GM06990 (cell line): ENCODE measurements at regions not wholly inside any gene's neighbourhood (a gene's known extent, or its start where the extent isn't known, plus 50 kb on each side); places are given as distances from the start of the nearest gene placed in this dataset.
"Not testable (repeated sequence)": the region's sequence is repeated elsewhere in the genome, so short reads cannot be mapped to it uniquely, and the experiment has no call there.

ENCODE experiments used
- DNase-seq: peaks from one replicate; pipeline ENCODE4 v3.0.0-alpha.2; 2011; ENCODE audit not compliant: insufficient read length; ENCODE audit errors: extremely low read depth
- H3K27me3 ChIP-seq: replicated peaks from 2 replicates; pipeline ENCODE4 v1.6.0; 2011; ENCODE audit warnings: low read length; ENCODE audit not compliant: control insufficient read depth, insufficient read depth
- H3K36me3 ChIP-seq: 2 replicates; pipeline ENCODE4 v1.5.1; 2011; ENCODE audit warnings: low read length; ENCODE audit not compliant: control insufficient read depth, insufficient read depth
- H3K4me3 ChIP-seq: replicated peaks from 2 replicates; pipeline ENCODE4 v1.5.1; 2011; ENCODE audit warnings: low read depth, mild to moderate bottlenecking, control low read depth, low read length
- TF ChIP-seq, protein P1 (sequence below): IDR thresholded peaks from 2 replicates; pipeline ENCODE4 v1.5.1; 2011; ENCODE audit warnings: low read length, control low read depth, mild to moderate bottlenecking, inconsistent platforms; ENCODE audit not compliant: insufficient read depth, poor library complexity, severe bottlenecking

DNA sequence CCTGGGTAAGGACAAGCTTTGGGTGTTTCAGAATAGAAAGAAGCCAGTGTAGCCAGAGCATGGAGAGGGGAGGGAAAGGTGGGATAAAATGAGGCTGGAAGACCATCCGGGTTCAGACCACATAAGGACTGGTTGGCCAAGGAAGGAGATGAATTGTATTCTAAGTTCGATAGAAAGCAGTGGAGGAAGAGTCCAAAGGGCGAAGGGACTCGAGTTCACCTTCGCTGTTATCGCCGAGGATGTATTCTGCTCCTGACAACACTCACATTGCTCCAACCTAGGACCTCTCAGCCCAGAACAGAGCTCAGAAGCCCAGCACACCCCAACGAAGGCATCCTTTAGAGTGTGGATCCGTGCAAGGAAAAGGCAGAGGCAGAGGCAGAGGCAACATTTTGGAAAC is 133.1 kb upstream of the EPB41L4A start:
- TF ChIP-seq, protein P1, sequence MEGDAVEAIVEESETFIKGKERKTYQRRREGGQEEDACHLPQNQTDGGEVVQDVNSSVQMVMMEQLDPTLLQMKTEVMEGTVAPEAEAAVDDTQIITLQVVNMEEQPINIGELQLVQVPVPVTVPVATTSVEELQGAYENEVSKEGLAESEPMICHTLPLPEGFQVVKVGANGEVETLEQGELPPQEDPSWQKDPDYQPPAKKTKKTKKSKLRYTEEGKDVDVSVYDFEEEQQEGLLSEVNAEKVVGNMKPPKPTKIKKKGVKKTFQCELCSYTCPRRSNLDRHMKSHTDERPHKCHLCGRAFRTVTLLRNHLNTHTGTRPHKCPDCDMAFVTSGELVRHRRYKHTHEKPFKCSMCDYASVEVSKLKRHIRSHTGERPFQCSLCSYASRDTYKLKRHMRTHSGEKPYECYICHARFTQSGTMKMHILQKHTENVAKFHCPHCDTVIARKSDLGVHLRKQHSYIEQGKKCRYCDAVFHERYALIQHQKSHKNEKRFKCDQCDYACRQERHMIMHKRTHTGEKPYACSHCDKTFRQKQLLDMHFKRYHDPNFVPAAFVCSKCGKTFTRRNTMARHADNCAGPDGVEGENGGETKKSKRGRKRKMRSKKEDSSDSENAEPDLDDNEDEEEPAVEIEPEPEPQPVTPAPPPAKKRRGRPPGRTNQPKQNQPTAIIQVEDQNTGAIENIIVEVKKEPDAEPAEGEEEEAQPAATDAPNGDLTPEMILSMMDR, result no peak
- no peaks in the 10 kb centered on the region for H3K36me3 ChIP-seq
- no peaks in the 10 kb centered on the region for H3K27me3 ChIP-seq
- no peak overlapping the region for H3K4me3 ChIP-seq
- DNase-seq, result no peak

DNA sequence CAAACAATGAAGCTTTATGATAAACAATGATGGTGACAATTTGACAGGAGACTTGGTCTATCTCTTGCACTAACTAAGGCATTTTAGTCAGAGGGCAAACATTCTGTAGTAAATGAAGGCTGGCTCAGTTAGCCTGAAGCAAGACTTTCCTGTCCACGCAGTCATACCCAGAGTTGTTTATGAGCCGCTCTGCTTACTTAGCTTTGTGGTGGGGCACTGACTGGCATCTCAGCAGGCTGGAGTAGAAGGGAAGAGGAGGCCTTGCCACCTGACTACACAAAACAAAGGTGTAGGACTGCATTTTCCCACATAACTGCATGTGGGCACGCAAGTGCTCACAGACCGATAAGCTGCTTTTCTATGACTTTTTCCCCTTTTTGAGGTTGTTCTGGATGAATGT is 133.7 kb upstream of the EPB41L4A start:
- Histone ChIP-seq H3K27me3 (no peaks in the 10 kb centered on the region), H3K36me3 (no peaks in the 10 kb centered on the region), H3K4me3 (no peak overlapping the region)
- TF ChIP-seq, protein P1, result no peak
- DNase-seq, result no peak

DNA sequence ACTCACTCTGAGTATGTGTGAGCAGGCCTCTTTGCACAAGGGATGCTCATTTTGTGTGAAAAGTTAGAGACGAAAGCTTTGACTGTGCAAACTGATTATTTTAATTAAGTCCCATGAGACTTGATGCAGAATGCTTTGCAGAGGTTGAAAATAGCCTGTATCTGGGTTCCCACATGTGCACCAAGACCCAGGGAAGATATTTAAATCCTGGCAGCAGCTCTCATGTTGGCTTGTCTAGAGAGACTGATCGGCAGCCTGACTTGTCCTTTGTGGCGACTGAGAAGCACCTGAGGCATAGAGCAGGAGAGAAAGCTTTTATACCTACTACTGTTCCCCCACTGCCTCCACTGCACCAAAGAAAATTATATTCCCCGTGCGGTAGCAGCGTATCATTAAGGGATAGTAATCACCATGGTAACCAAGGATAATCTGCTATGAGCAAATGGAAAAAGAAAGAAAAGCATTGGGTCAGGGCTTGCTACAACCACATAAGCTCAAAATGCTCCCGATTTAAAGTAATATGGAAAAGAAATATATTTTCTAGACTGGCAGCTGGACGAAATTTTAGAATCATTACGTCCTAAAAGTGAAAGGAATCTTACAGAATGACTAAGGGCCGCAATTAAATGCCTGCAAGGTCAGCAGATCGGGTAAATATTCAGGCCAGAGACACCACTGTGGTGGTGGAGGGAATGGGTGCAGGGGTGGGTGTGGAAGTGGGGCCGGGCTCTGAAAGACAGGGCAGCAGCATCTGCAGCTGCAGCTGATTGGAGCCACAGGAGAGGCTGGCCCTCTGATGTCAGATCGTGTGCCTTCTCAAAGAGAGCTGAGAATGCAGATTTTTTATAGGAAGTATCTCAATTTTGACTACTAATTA is 135.3 kb upstream of the EPB41L4A start:
- no peak overlapping the region for H3K4me3 ChIP-seq
- H3K36me3 ChIP-seq, result no peaks in the 10 kb centered on the region
- no peak for DNase-seq
- TF ChIP-seq, protein P1, result no peak
- H3K27me3 ChIP-seq, result no peaks in the 10 kb centered on the region

DNA sequence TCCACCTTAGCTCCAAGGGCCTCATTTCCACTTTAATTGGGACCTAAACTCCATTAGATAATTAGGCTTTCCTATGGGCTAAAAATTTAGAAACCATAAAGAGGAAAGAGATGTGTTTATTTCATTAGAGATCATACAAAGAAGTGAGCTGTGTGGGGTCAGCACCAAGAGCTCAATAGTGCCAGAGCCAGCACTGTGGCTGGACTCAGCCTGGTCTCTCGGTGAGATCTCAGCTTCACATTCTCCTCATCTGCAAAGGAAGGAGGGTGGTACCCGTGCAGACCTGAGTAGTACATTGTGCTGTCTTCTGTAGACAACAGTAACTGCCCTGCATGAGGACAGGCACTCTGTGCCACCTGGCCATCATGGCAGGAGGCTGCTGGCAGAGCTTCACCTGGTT is 136.1 kb upstream of the EPB41L4A start:
- Histone ChIP-seq H3K27me3 (no peaks in the 10 kb centered on the region), H3K36me3 (no peaks in the 10 kb centered on the region), H3K4me3 (no peak overlapping the region)
- DNase-seq, result no peak
- TF ChIP-seq, protein P1, result no peak

DNA sequence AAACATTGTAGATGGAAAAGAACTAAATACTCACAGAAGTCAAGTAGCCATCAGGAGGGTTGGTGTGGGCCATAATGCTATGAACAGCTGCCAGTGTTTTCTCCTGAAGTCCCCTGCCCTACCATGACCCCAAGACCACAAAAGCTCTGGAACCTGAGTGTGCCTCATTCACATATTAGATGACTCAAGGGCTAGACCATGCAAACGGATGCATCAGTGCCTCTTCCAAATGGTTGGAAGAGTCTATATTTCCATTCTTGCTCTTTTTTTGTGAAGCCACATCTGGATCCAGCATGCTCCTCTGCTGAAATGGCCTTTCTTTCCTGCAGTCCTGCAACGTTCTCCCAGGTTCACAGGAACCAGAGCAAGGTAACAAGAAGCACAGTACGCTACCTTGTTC is 136.6 kb upstream of the EPB41L4A start:
- Histone ChIP-seq H3K36me3 (no peaks in the 10 kb centered on the region), H3K4me3 (no peak overlapping the region), H3K27me3 (no peaks in the 10 kb centered on the region)
- TF ChIP-seq, protein P1, result no peak
- DNase-seq, result no peak

DNA sequence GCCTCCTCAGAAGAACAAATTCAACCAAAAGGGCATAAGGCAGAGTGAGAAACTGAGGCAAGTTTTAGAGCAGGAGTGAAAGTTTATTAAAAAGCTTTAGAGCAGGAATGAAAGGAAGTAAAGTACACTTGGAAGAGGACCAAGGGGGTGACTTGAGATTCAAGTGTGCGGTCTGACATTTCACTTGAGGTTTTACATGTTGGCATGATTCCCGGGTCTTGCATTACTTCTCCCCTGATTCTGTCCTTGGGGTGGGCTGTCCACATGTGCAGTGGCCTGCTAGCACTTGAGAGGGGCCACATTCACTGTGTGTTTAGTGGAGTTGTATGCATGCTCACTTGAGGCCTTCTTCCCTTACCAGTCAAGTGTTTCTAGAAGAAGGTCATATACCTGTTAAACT is 140.4 kb upstream of the EPB41L4A start:
- not testable (repeated sequence) for H3K36me3 ChIP-seq, H3K4me3 ChIP-seq, H3K27me3 ChIP-seq, DNase-seq
